ENCODE measurements at regions not wholly inside any gene's neighbourhood (a gene's known extent, or its start where the extent isn't known, plus 50 kb on each side); places are given as distances from the start of the nearest gene placed in this dataset.

DNA sequence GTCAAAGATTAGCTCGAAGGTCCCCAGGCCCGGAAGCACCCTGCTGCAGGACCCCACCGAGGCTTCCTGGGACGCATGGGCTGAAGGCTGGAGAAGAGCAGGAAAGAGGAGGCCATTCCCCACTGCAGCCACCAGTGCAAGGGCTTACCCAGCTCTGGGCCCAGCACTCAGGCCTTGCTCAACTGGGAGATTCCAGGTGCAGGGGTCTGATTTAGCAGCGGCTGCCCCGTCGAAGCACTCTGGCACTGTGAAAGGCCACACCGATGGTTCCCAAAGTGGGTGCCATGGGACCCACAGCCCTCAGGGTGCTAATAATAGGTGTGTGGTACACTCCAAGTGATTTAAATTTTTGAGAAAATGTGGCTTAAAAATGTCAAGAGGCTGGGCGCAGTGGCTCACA lies 130.9 kb downstream of the OAT start:
- Histone ChIP-seq H3K27ac (ENCODE audit: insufficient read length, low read depth, low read length) (no peak overlapping the region), H3K9ac (ENCODE audit: extremely low read depth, insufficient read length, low read length) (no peak overlapping the region), H2BK15ac (ENCODE audit: low read depth, low read length) (no peak overlapping the region), H4K91ac (ENCODE audit: insufficient read length, low read depth, low read length) (no peak overlapping the region), H4K20me1 (ENCODE audit: control insufficient read depth, insufficient read depth, insufficient read length) (no peaks in the 10 kb centered on the region), H2AFZ (ENCODE audit: low read length) (no peak overlapping the region), H3K14ac (ENCODE audit: insufficient read depth, low read length) (no peak overlapping the region), H3K23me2 (ENCODE audit: insufficient read length, low read depth, low read length, poor library complexity, severe bottlenecking) (no peaks in the 10 kb centered on the region), H3K4ac (ENCODE audit: low read depth, low read length) (no peak overlapping the region), H3K27me3 (ENCODE audit: insufficient read depth, low read length) (no peaks in the 10 kb centered on the region), H3K4me2 (ENCODE audit: insufficient read depth, insufficient read length, low read length) (no peak overlapping the region), H2AK5ac (ENCODE audit: insufficient read length, low read length) (no peak overlapping the region), H2BK12ac (ENCODE audit: insufficient read length, low read depth, low read length) (no peak overlapping the region), H3K18ac (ENCODE audit: insufficient read length, low read depth, low read length) (no peak overlapping the region), H2BK20ac (ENCODE audit: low read depth, low read length, poor library complexity, severe bottlenecking) (no peak overlapping the region), H3K79me2 (ENCODE audit: insufficient read depth, low read length) (no peaks in the 10 kb centered on the region), H3K4me1 (ENCODE audit: insufficient read depth, low read length) (no peaks in the 10 kb centered on the region), H4K5ac (ENCODE audit: insufficient read length, low read depth, low read length) (no peak overlapping the region), H3K23ac (ENCODE audit: insufficient read length, low read depth, low read length) (no peak overlapping the region), H3T11ph (ENCODE audit: low read length) (no peak overlapping the region), H2BK120ac (ENCODE audit: low read depth, low read length, poor library complexity, severe bottlenecking) (no peak overlapping the region), H2BK5ac (ENCODE audit: insufficient read length, low read length) (no peak overlapping the region), H4K8ac (replicated peaks; ENCODE audit: insufficient read length, low read depth, low read length) (no peak overlapping the region), H3K79me1 (ENCODE audit: insufficient read depth, low read depth, low read length, poor library complexity, severe bottlenecking) (no peaks in the 10 kb centered on the region), H3K56ac (ENCODE audit: insufficient read length, low read depth, low read length) (no peak overlapping the region), H3K9me3 (ENCODE audit: control insufficient read depth, low read depth, low read length) (no peaks in the 10 kb centered on the region)
- TF ChIP-seq, protein P1, sequence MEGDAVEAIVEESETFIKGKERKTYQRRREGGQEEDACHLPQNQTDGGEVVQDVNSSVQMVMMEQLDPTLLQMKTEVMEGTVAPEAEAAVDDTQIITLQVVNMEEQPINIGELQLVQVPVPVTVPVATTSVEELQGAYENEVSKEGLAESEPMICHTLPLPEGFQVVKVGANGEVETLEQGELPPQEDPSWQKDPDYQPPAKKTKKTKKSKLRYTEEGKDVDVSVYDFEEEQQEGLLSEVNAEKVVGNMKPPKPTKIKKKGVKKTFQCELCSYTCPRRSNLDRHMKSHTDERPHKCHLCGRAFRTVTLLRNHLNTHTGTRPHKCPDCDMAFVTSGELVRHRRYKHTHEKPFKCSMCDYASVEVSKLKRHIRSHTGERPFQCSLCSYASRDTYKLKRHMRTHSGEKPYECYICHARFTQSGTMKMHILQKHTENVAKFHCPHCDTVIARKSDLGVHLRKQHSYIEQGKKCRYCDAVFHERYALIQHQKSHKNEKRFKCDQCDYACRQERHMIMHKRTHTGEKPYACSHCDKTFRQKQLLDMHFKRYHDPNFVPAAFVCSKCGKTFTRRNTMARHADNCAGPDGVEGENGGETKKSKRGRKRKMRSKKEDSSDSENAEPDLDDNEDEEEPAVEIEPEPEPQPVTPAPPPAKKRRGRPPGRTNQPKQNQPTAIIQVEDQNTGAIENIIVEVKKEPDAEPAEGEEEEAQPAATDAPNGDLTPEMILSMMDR (conservative IDR thresholded peaks at IDR 0.05) = no peak
- WGBS (ENCODE audit: extremely low coverage, insufficient read length, low lambda C conversion rate) = no CpG with 5 or more reads among the region's 9 CpGs
- H3K4me1 Mint-ChIP-seq = no peaks in the 10 kb centered on the region
- no peak overlapping the region for H3K4me3 Mint-ChIP-seq
- no peak overlapping the region for H3K27ac Mint-ChIP-seq
- no peaks in the 10 kb centered on the region; the same call in 1 of the 2 replicates for H3K27me3 Mint-ChIP-seq (ENCODE audit: low read depth)
- DNase-seq = no peak
- H3K9me3 Mint-ChIP-seq = no peaks in the 10 kb centered on the region
- no peaks in the 10 kb centered on the region for H3K36me3 Mint-ChIP-seq (ENCODE audit: insufficient read depth in 1 of 3, low read depth in 3 of 3)
